HG02938 (cell line): ENCODE measurements at regions not wholly inside any gene's neighbourhood (a gene's known extent, or its start where the extent isn't known, plus 50 kb on each side); places are given as distances from the start of the nearest gene placed in this dataset.

Experiments used
- ATAC-seq: cut with Tn5 transposase; IDR thresholded peaks from one replicate; pipeline ENCODE4 v1.9.1; 2021; ENCODE audit warnings: mild to moderate bottlenecking, moderate library complexity; ENCODE audit not compliant: unreplicated experiment

GRCh38 chr3:30113906-30114305, 492.5 kb upstream of the TGFBR2 start:
- no peak for ATAC-seq

- no peak for ATAC-seq
These were observed 491.5 kb upstream of the TGFBR2 start for GRCh38 chr3:30114918-30115317.

- ATAC-seq = no peak
These were observed 484.0 kb upstream of the TGFBR2 start for GRCh38 chr3:30122359-30122758.

- no peak for ATAC-seq
These were observed 483.2 kb upstream of the TGFBR2 start for GRCh38 chr3:30123224-30123623.

GRCh38 chr3:30123755-30124154, 482.6 kb upstream of the TGFBR2 start:
- no peak for ATAC-seq

GRCh38 chr3:30124435-30125370, 481.7 kb upstream of the TGFBR2 start:
- no peak for ATAC-seq

GRCh38 chr3:30129765-30130164, 476.6 kb upstream of the TGFBR2 start:
- no peak for ATAC-seq

GRCh38 chr3:30130391-30130790, 476.0 kb upstream of the TGFBR2 start:
- ATAC-seq = no peak

GRCh38 chr3:30131191-30131590, 475.2 kb upstream of the TGFBR2 start:
- ATAC-seq = no peak

GRCh38 chr3:30135190-30135589, 471.2 kb upstream of the TGFBR2 start:
- no peak for ATAC-seq

- no peak for ATAC-seq
These were observed 467.1 kb upstream of the TGFBR2 start for GRCh38 chr3:30139283-30139682.

- ATAC-seq = no peak
These were observed 465.9 kb upstream of the TGFBR2 start for GRCh38 chr3:30140356-30141075.

- ATAC-seq = no peak
These were observed 465.2 kb upstream of the TGFBR2 start for GRCh38 chr3:30141178-30141581.

GRCh38 chr3:30141927-30142326, 464.5 kb upstream of the TGFBR2 start:
- ATAC-seq = no peak

GRCh38 chr3:30142946-30143345, 463.5 kb upstream of the TGFBR2 start:
- ATAC-seq = no peak

- no peak for ATAC-seq
These were observed 461.1 kb upstream of the TGFBR2 start for GRCh38 chr3:30145281-30145680.

- ATAC-seq = no peak
These were observed 459.4 kb upstream of the TGFBR2 start for GRCh38 chr3:30146978-30147377.

GRCh38 chr3:30154853-30155252, 451.5 kb upstream of the TGFBR2 start:
- no peak for ATAC-seq

GRCh38 chr3:30155755-30156154, 450.6 kb upstream of the TGFBR2 start:
- no peak for ATAC-seq

GRCh38 chr3:30156586-30157498, 449.6 kb upstream of the TGFBR2 start:
- ATAC-seq = no peak

GRCh38 chr3:30161375-30161774, 445.0 kb upstream of the TGFBR2 start:
- no peak for ATAC-seq
